ENCODE measurements at regions not wholly inside any gene's neighbourhood (a gene's known extent, or its start where the extent isn't known, plus 50 kb on each side); places are given as distances from the start of the nearest gene placed in this dataset.
A peak's percentile ranks its signal among the peaks of the same experiment; 100 is the strongest.

DNA sequence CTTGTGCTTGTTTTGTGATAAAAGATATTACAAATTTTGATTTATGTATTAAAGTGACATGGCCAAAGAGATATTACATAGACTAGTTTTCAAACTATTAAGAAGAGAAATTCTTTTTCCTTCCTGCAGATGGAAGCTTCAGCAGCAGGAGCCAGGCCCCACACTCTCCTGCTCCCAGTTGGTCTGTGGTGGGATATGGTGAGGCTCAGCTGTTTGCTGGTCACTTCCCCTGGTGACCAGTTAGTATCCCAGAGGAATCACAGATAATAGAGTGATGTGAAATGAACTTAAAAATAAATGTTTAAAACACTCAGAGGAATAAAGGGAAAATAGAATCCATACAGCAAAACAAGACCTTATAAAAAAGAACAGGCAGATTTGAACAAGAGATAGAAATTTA lies 154.7 kb downstream of the KTN1 start:
- no peaks in the 10 kb centered on the region for H3K27me3 ChIP-seq (ENCODE audit: insufficient read depth, low read length, poor library complexity, severe bottlenecking)
- peaks cover 0 to 5% of the 10 kb centered on the region in 2 donors for H3K27me3 Mint-ChIP-seq
- H3K36me3 ChIP-seq (ENCODE audit: insufficient read depth, low read length), result no peaks in the 10 kb centered on the region
- H3K4me3 Mint-ChIP-seq, result no peak overlapping the region
- H3K27ac ChIP-seq (ENCODE audit: low read depth, low read length), result no peak overlapping the region
- ChIA-PET POLR2A (no interaction called here), CTCF (interaction anchor here (3.4 kb wide), 1 partner anchor 740 kb away, joined by 19 read pairs; no protein-coding TSS in a partner anchor)
- peak overlapping the region in 3 of 8 donors; percentile 26 to 51 (median 39) for H3K27ac Mint-ChIP-seq
- no peak overlapping the region for H3K4me3 ChIP-seq (ENCODE audit: low read length)
- peaks cover 0 to 8% (median 0%) of the 10 kb centered on the region in 5 donors for H3K9me3 Mint-ChIP-seq
- H3K4me1 Mint-ChIP-seq, result peaks cover 0 to 16% (median 0%) of the 10 kb centered on the region in 3 donors
- H3K4me1 ChIP-seq (ENCODE audit: insufficient read depth, low read length), result no peaks in the 10 kb centered on the region
- DNase-seq, result no peak
- peaks cover 0 to 11% (median 0%) of the 10 kb centered on the region in 3 donors for H3K36me3 Mint-ChIP-seq
- no peaks in the 10 kb centered on the region for H3K9me3 ChIP-seq (ENCODE audit: low read length)

DNA sequence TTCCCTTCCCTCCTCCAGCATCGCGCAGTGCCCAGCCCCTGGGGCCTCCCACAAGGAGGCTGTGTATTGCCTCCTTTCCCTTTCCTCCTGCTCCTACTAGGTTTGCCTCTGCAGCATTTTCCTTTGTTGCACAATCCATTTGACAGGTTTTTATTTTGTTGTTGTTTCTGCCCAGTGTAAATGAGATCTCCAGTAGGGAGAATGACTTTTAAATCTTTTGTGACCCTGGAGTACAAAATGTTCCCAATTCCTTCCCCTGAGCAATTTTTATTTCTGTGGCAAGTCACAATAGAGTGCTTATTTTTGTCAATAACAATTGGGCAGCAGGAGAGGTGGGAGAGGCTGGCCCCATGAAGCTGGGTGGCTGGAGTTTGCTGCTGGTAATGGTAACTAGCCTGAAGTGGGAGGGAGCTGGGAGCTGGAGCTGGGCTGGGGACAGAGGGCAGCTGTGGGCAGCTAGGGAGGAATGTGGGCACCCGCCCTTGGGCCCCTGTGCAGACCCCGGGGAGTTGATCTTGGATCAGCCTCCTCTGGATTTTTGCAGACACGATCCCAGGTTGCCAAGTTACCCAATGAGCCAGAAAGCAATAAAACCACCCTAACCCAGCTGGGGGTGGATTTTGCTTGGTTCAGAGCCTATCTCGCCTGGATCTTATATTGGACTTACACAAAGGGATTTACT lies 160.1 kb downstream of the KTN1 start:
- Histone ChIP-seq H3K4me3 (ENCODE audit: low read length) (no peak overlapping the region), H3K27me3 (ENCODE audit: insufficient read depth, low read length, poor library complexity, severe bottlenecking) (no peaks in the 10 kb centered on the region), H3K9me3 (ENCODE audit: low read length) (no peaks in the 10 kb centered on the region), H3K27ac (ENCODE audit: low read depth, low read length) (no peak overlapping the region), H3K36me3 (ENCODE audit: insufficient read depth, low read length) (no peaks in the 10 kb centered on the region), H3K4me1 (ENCODE audit: insufficient read depth, low read length) (no peaks in the 10 kb centered on the region)
- peak overlapping the region in 1 of 8 donors; percentile 29 for H3K27ac Mint-ChIP-seq
- no peaks in the 10 kb centered on the region for H3K4me1 Mint-ChIP-seq
- H3K9me3 Mint-ChIP-seq, result peaks cover 0 to 8% (median 0%) of the 10 kb centered on the region in 5 donors
- no peak overlapping the region for H3K4me3 Mint-ChIP-seq
- peaks cover 0 to 11% (median 0%) of the 10 kb centered on the region in 3 donors for H3K36me3 Mint-ChIP-seq
- no peak for DNase-seq
- POLR2A ChIA-PET, result no interaction called here
- peaks cover 0 to 4% of the 10 kb centered on the region in 2 donors for H3K27me3 Mint-ChIP-seq
- CTCF ChIA-PET, result no interaction called here

DNA sequence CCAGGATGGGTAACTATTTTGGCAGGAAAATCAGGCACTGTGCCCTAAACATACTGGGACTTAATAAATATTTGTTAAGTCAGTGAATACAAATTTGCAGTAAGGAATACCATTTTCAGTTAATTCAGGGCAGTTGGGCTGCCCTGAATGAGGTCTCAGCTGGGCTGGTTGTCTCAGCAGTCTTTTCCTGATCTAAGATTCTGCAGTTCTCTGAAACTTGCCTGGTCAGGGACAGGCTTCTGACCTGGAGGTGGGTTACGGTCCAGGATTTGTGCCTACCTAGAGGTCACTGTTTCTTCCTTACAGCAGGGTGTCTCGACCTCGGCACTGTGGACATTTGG lies 160.6 kb downstream of the KTN1 start:
- Mint-ChIP-seq H3K9me3 (peaks cover 0 to 8% (median 0%) of the 10 kb centered on the region in 5 donors), H3K27me3 (peaks cover 0 to 4% of the 10 kb centered on the region in 2 donors), H3K4me3 (no peak overlapping the region), H3K36me3 (peaks cover 0 to 11% (median 0%) of the 10 kb centered on the region in 3 donors), H3K4me1 (no peaks in the 10 kb centered on the region), H3K27ac (no peak overlapping the region)
- Histone ChIP-seq H3K9me3 (ENCODE audit: low read length) (no peaks in the 10 kb centered on the region), H3K27ac (ENCODE audit: low read depth, low read length) (no peak overlapping the region), H3K4me1 (ENCODE audit: insufficient read depth, low read length) (no peaks in the 10 kb centered on the region), H3K27me3 (ENCODE audit: insufficient read depth, low read length, poor library complexity, severe bottlenecking) (no peaks in the 10 kb centered on the region), H3K4me3 (ENCODE audit: low read length) (no peak overlapping the region), H3K36me3 (ENCODE audit: insufficient read depth, low read length) (no peaks in the 10 kb centered on the region)
- ChIA-PET CTCF (no interaction called here), POLR2A (no interaction called here)
- DNase-seq, result no peak

DNA sequence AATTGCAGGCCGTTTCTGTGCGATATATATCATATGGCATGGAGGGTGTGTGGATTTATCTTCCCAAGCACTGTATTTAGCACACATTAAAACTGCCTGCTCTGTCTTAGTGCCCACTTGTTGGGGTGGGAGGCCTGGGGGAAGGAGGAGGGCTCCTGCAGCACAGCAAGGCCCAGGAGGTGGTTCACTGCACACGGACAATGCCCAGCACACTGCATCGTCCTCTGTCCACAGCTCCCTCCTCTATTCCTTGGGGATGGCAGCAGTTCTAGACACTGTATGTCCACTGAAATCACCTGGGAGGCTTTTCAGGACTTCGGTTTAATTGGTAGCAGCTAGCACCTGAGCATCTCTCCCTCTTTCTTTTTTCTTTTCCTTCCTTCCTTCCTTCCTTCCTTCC lies 161.2 kb downstream of the KTN1 start:
- H3K27me3 Mint-ChIP-seq, result peaks cover 0 to 4% of the 10 kb centered on the region in 2 donors
- no peaks in the 10 kb centered on the region for H3K4me1 Mint-ChIP-seq
- H3K36me3 ChIP-seq (ENCODE audit: insufficient read depth, low read length), result no peaks in the 10 kb centered on the region
- H3K4me3 Mint-ChIP-seq, result no peak overlapping the region
- H3K4me1 ChIP-seq (ENCODE audit: insufficient read depth, low read length), result no peaks in the 10 kb centered on the region
- H3K9me3 ChIP-seq (ENCODE audit: low read length), result no peaks in the 10 kb centered on the region
- no peak overlapping the region for H3K27ac ChIP-seq (ENCODE audit: low read depth, low read length)
- DNase-seq, result no peak
- H3K27me3 ChIP-seq (ENCODE audit: insufficient read depth, low read length, poor library complexity, severe bottlenecking), result no peaks in the 10 kb centered on the region
- peaks cover 0 to 9% (median 0%) of the 10 kb centered on the region in 3 donors for H3K36me3 Mint-ChIP-seq
- CTCF ChIA-PET, result no interaction called here
- H3K27ac Mint-ChIP-seq, result no peak overlapping the region
- POLR2A ChIA-PET, result no interaction called here
- H3K4me3 ChIP-seq (ENCODE audit: low read length), result no peak overlapping the region
- peaks cover 0 to 6% (median 0%) of the 10 kb centered on the region in 5 donors for H3K9me3 Mint-ChIP-seq

DNA sequence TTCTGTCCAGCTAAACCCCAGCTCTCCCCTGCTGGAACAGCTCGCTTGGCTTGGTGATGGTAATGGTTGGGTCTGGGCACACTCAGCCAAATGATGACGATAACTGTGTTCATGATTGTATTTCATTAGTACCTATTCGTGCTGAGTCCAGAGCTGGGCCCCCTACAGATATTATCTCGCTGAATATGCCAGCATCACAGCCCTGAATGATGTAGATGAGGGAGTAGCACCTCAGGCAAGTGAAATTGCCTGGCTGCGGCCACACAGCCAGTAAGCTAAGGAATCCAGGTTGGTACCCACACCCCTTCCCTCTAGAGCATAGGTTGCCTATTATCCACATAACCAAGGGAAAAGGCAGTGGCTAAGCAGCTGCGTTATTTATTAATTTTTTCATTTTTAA lies 163.5 kb downstream of the KTN1 start:
- H3K9me3 Mint-ChIP-seq, result no peaks in the 10 kb centered on the region
- CTCF ChIA-PET, result no interaction called here
- Histone ChIP-seq H3K27me3 (ENCODE audit: insufficient read depth, low read length, poor library complexity, severe bottlenecking) (no peaks in the 10 kb centered on the region), H3K36me3 (ENCODE audit: insufficient read depth, low read length) (no peaks in the 10 kb centered on the region), H3K4me3 (ENCODE audit: low read length) (no peak overlapping the region), H3K27ac (ENCODE audit: low read depth, low read length) (no peak overlapping the region), H3K4me1 (ENCODE audit: insufficient read depth, low read length) (no peaks in the 10 kb centered on the region), H3K9me3 (ENCODE audit: low read length) (no peaks in the 10 kb centered on the region)
- DNase-seq, result no peak
- no peak overlapping the region for H3K27ac Mint-ChIP-seq
- no peak overlapping the region for H3K4me3 Mint-ChIP-seq
- peaks cover 0 to 4% of the 10 kb centered on the region in 2 donors for H3K27me3 Mint-ChIP-seq
- H3K36me3 Mint-ChIP-seq, result peaks cover 0 to 3% (median 0%) of the 10 kb centered on the region in 3 donors
- POLR2A ChIA-PET, result no interaction called here
- no peaks in the 10 kb centered on the region for H3K4me1 Mint-ChIP-seq

DNA sequence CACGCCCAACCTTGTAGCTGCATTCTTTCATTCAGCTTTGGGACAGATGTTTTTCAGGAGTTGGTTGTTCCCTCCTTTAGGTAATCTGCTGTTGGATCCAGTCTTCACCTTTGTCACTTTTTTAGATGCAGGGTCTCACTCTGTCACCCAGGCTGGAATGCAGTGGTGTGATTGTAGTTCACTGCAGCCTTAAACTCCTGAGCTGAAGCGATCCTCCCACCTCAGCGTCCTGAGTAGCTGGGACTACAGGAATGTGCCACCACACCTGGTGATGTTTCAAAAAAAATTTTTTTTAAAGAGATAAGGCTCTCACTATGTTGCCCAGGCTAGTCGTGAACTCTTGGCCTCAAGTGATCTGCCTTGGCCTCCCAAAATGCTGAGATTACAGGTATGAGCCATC lies 164.3 kb downstream of the KTN1 start:
- POLR2A ChIA-PET, result no interaction called here
- Histone ChIP-seq H3K4me3 (ENCODE audit: low read length) (no peak overlapping the region), H3K4me1 (ENCODE audit: insufficient read depth, low read length) (no peaks in the 10 kb centered on the region), H3K27me3 (ENCODE audit: insufficient read depth, low read length, poor library complexity, severe bottlenecking) (no peaks in the 10 kb centered on the region), H3K9me3 (ENCODE audit: low read length) (no peaks in the 10 kb centered on the region), H3K27ac (ENCODE audit: low read depth, low read length) (no peak overlapping the region), H3K36me3 (ENCODE audit: insufficient read depth, low read length) (no peaks in the 10 kb centered on the region)
- peak overlapping the region in 1 of 8 donors; percentile 23 for H3K27ac Mint-ChIP-seq
- H3K9me3 Mint-ChIP-seq, result no peaks in the 10 kb centered on the region
- H3K4me3 Mint-ChIP-seq, result no peak overlapping the region
- no peaks in the 10 kb centered on the region for H3K4me1 Mint-ChIP-seq
- no peaks in the 10 kb centered on the region for H3K36me3 Mint-ChIP-seq
- H3K27me3 Mint-ChIP-seq, result peaks cover 0 to 4% of the 10 kb centered on the region in 2 donors
- DNase-seq, result no peak
- CTCF ChIA-PET, result no interaction called here

DNA sequence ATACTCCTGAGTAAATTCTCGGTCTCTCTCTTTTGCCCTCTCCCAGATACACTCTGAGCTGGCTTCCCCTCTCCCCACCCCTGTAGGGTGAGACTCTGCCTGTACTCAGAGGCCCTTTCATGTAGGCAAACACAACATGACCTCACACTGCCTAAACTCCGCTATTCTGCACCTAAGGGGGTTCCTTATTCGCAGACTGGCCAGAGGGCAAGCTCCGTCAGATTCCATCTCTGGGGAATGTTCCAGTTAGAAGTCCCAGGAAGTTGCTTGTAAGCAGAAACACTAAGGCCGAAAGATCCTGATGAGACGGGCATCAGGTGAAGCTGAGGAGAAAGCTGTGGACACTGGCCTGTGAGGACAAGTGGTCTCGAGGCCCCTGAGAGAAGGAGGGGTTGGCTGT lies 165.9 kb downstream of the KTN1 start:
- ChIA-PET CTCF (no interaction called here), POLR2A (no interaction called here)
- Mint-ChIP-seq H3K36me3 (no peaks in the 10 kb centered on the region), H3K4me1 (no peaks in the 10 kb centered on the region), H3K9me3 (no peaks in the 10 kb centered on the region), H3K27ac (peak overlapping the region in 1 of 8 donors; percentile 87), H3K4me3 (no peak overlapping the region), H3K27me3 (no peaks in the 10 kb centered on the region)
- DNase-seq, result no peak
- H3K27me3 ChIP-seq (ENCODE audit: insufficient read depth, low read length, poor library complexity, severe bottlenecking), result no peaks in the 10 kb centered on the region
- no peak overlapping the region for H3K4me3 ChIP-seq (ENCODE audit: low read length)
- no peaks in the 10 kb centered on the region for H3K4me1 ChIP-seq (ENCODE audit: insufficient read depth, low read length)
- no peaks in the 10 kb centered on the region for H3K9me3 ChIP-seq (ENCODE audit: low read length)
- no peak overlapping the region for H3K27ac ChIP-seq (ENCODE audit: low read depth, low read length)
- no peaks in the 10 kb centered on the region for H3K36me3 ChIP-seq (ENCODE audit: insufficient read depth, low read length)

DNA sequence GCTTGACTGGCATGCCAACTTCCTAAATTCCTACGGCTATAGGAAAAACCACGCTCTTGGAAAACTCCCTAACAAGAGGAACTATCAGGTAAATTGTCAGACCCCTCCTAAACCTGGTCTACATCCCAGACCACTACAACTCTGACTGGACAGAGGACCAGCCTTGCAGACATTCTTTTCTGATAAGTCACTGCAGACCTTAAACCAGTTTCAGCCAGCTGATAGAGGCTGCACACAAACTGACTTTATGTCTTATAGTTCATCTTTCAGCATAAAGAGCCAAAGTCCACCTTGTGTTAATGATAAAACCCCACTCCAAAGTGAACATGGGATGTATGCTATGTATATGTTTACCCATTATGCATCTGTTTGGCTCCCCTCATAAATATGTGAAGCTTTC lies 166.6 kb downstream of the KTN1 start:
- H3K27me3 Mint-ChIP-seq, result no peaks in the 10 kb centered on the region
- H3K27ac Mint-ChIP-seq, result no peak overlapping the region
- ChIA-PET POLR2A (no interaction called here), CTCF (no interaction called here)
- Histone ChIP-seq H3K9me3 (ENCODE audit: low read length) (no peaks in the 10 kb centered on the region), H3K27me3 (ENCODE audit: insufficient read depth, low read length, poor library complexity, severe bottlenecking) (no peaks in the 10 kb centered on the region), H3K27ac (ENCODE audit: low read depth, low read length) (no peak overlapping the region), H3K4me3 (ENCODE audit: low read length) (no peak overlapping the region), H3K36me3 (ENCODE audit: insufficient read depth, low read length) (no peaks in the 10 kb centered on the region), H3K4me1 (ENCODE audit: insufficient read depth, low read length) (no peaks in the 10 kb centered on the region)
- H3K4me1 Mint-ChIP-seq, result no peaks in the 10 kb centered on the region
- H3K36me3 Mint-ChIP-seq, result no peaks in the 10 kb centered on the region
- H3K4me3 Mint-ChIP-seq, result no peak overlapping the region
- no peak for DNase-seq
- H3K9me3 Mint-ChIP-seq, result no peaks in the 10 kb centered on the region

All from CD8-positive, alpha-beta memory T cell (primary cell).